ENCODE measurements at regions not wholly inside any gene's neighbourhood (a gene's known extent, or its start where the extent isn't known, plus 50 kb on each side); places are given as distances from the start of the nearest gene placed in this dataset.

- H3K4me1 ChIP-seq (ENCODE audit: control insufficient read depth, insufficient read depth, low read length): peaks cover 42% of the 10 kb centered on the region
Observed at GRCh38 chr6:138597336-138597735, 98.0 kb upstream of the NHSL1 start.

DNA sequence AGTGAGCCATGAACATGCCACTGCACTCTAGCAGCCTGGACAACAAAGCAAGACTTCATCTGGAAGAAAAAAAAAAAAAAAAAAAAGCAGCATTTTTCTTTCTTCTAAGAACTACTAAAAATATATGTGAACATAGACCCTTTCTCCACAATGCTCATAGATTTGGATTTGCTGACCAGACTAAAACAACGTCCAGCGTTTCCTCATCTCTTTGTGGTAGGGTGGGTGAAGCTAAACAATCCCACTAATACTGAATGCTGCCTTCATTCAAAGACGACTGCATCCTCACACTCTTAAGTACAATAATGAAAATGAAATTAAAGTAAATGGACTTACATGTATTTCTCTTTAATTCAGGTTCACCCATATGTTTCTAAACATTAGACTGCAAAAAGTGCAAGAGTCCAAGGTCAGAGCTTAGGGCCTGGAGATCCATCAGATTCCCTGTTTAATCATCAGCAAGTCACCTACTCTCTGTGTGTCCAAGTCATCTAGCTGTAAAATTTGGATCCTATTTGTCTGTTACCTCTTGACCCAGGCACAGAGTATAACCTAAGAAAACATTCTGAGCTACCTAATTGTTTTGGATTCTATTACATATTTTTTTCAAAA is 99.4 kb upstream of the NHSL1 start:
- Histone ChIP-seq H3K9me3 (replicated peaks; ENCODE audit: low read length) (no peaks in the 10 kb centered on the region), H3K4me1 (ENCODE audit: control insufficient read depth, insufficient read depth, low read length) (peaks cover 32% of the 10 kb centered on the region), H3K9ac (ENCODE audit: low read depth, low read length) (no peak overlapping the region), H3K27me3 (ENCODE audit: control insufficient read depth, insufficient read depth, low read length) (no peaks in the 10 kb centered on the region), H3K36me3 (ENCODE audit: insufficient read depth, low read length) (no peaks in the 10 kb centered on the region), H3K4me3 (ENCODE audit: low read length) (no peak overlapping the region), H3K4me2 (ENCODE audit: low read length) (no peak overlapping the region)

More at GRCh38 chr6:138597336-138597735, 98.0 kb upstream of the NHSL1 start:
- Histone ChIP-seq H3K4me2 (ENCODE audit: low read length) (no peak overlapping the region), H3K36me3 (ENCODE audit: insufficient read depth, low read length) (no peaks in the 10 kb centered on the region), H3K4me3 (ENCODE audit: low read length) (no peak overlapping the region), H3K9me3 (replicated peaks; ENCODE audit: low read length) (no peaks in the 10 kb centered on the region), H3K27me3 (ENCODE audit: control insufficient read depth, insufficient read depth, low read length) (no peaks in the 10 kb centered on the region), H3K9ac (ENCODE audit: low read depth, low read length) (no peak overlapping the region)

DNA sequence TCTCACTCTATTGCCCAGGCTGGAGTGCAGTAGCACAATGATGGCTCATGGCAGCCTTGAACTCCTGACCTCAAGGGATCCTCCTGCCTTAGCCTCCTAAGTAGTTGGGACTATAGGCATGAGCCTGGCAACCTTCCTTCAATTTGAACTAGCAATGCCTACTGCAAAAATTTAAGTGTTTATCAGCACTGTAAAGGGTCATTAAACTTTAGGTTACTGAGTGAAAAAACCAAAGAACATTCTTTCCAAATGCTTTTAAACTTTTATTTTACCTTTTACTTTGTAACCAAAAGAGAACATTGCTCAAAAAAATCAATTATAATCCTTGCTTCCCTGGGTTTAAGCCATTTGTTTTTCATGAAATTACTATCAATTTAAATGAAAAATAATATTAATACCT is 101.0 kb upstream of the NHSL1 start:
- peak overlapping the region; percentile 23 for H3K4me2 ChIP-seq (ENCODE audit: low read length)
- H3K9ac ChIP-seq (ENCODE audit: low read depth, low read length): peak overlapping the region; percentile 66
- H3K4me3 ChIP-seq (ENCODE audit: low read length): no peak overlapping the region
- no peaks in the 10 kb centered on the region for H3K36me3 ChIP-seq (ENCODE audit: insufficient read depth, low read length)
- no peaks in the 10 kb centered on the region for H3K27me3 ChIP-seq (ENCODE audit: control insufficient read depth, insufficient read depth, low read length)
- peaks cover 18% of the 10 kb centered on the region for H3K4me1 ChIP-seq (ENCODE audit: control insufficient read depth, insufficient read depth, low read length)
- H3K9me3 ChIP-seq (replicated peaks; ENCODE audit: low read length): no peaks in the 10 kb centered on the region

- Histone ChIP-seq H3K4me1 (ENCODE audit: control insufficient read depth, insufficient read depth, low read length) (peaks cover 18% of the 10 kb centered on the region), H3K9ac (ENCODE audit: low read depth, low read length) (peak overlapping the region; percentile 66), H3K9me3 (replicated peaks; ENCODE audit: low read length) (no peaks in the 10 kb centered on the region), H3K27me3 (ENCODE audit: control insufficient read depth, insufficient read depth, low read length) (no peaks in the 10 kb centered on the region), H3K36me3 (ENCODE audit: insufficient read depth, low read length) (no peaks in the 10 kb centered on the region), H3K4me3 (ENCODE audit: low read length) (no peak overlapping the region), H3K4me2 (ENCODE audit: low read length) (peak overlapping the region; percentile 23)
Observed at GRCh38 chr6:138600726-138601125, 101.4 kb upstream of the NHSL1 start.

GRCh38 chr6:138601128-138601527 is 101.8 kb upstream of the NHSL1 start:
- Histone ChIP-seq H3K4me2 (ENCODE audit: low read length) (peak overlapping the region; percentile 23), H3K9ac (ENCODE audit: low read depth, low read length) (peak overlapping the region; percentile 57), H3K36me3 (ENCODE audit: insufficient read depth, low read length) (no peaks in the 10 kb centered on the region), H3K9me3 (replicated peaks; ENCODE audit: low read length) (no peaks in the 10 kb centered on the region), H3K27me3 (ENCODE audit: control insufficient read depth, insufficient read depth, low read length) (no peaks in the 10 kb centered on the region), H3K4me3 (ENCODE audit: low read length) (no peak overlapping the region), H3K4me1 (ENCODE audit: control insufficient read depth, insufficient read depth, low read length) (peaks cover 18% of the 10 kb centered on the region)

DNA sequence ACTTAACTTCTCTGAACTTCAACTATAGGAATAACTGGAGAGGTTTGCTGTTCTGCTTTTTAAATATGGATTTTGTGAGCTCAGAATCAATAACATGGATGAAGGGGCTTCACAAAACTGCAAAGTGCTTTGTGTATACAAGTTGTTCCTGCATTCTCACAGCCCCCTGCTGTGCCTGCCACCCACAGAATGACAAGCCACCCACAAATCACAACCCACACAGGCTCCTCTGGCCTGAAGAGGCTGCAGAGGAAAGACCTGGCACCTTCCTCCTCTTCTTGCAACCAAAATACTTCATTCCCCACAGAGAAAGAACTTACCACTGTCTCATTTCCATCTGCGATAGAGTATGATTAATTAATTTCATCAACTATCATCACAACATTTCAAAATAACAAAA is 106.7 kb upstream of the NHSL1 start:
- Histone ChIP-seq H3K27me3 (ENCODE audit: control insufficient read depth, insufficient read depth, low read length) (no peaks in the 10 kb centered on the region), H3K9me3 (replicated peaks; ENCODE audit: low read length) (no peaks in the 10 kb centered on the region), H3K4me2 (ENCODE audit: low read length) (no peak overlapping the region), H3K36me3 (ENCODE audit: insufficient read depth, low read length) (no peaks in the 10 kb centered on the region), H3K4me1 (ENCODE audit: control insufficient read depth, insufficient read depth, low read length) (peaks cover 9% of the 10 kb centered on the region), H3K9ac (ENCODE audit: low read depth, low read length) (no peak overlapping the region), H3K4me3 (ENCODE audit: low read length) (no peak overlapping the region)

DNA sequence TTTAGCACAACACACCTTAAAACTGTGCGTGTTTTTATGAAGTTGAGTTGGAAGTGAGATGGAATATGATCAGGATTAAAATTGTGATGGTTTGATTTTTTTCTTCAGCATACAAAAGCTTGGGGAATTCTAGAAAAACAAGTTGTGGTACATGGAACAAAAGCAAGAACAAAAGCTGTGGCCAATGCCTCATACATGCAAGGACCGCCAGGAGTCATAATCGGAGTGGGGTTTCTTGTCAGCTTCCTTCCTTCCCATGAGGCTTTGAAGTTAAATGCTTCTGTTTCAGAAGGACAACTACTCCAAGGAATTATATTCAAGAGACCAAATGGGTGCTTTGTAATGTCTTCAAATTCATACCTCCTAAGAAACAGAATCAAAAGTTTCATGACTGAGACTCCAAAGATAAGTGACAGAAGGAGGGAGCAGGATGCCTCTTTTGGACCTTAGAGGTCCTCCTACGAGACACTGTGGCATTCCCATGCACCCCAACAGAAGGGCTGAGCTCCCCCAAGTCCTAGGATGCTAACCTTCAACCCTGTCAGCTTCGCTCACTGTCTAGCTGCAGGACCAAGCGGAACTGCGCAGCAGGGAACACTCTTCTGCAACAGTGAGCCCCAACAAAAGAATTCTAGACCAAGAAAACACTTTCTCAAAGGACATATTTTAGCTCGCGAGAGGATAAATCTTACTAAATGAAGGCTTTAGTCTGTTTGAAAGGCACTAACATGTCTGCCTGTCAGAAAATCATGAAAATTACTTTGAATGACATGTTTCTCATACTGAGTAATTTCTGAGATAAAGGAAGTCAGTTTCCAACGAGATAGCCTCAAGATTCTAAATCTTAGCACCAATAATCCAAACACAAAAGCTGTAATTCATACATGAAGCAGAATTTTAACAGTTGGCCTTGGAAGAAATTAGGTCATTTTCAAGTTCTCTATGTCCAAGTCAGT is 108.5 kb upstream of the NHSL1 start:
- no peaks in the 10 kb centered on the region for H3K4me1 ChIP-seq (ENCODE audit: control insufficient read depth, insufficient read depth, low read length)
- H3K27me3 ChIP-seq (ENCODE audit: control insufficient read depth, insufficient read depth, low read length): no peaks in the 10 kb centered on the region
- no peak overlapping the region for H3K4me2 ChIP-seq (ENCODE audit: low read length)
- no peak overlapping the region for H3K4me3 ChIP-seq (ENCODE audit: low read length)
- no peaks in the 10 kb centered on the region for H3K9me3 ChIP-seq (replicated peaks; ENCODE audit: low read length)
- H3K36me3 ChIP-seq (ENCODE audit: insufficient read depth, low read length): no peaks in the 10 kb centered on the region
- H3K9ac ChIP-seq (ENCODE audit: low read depth, low read length): no peak overlapping the region

DNA sequence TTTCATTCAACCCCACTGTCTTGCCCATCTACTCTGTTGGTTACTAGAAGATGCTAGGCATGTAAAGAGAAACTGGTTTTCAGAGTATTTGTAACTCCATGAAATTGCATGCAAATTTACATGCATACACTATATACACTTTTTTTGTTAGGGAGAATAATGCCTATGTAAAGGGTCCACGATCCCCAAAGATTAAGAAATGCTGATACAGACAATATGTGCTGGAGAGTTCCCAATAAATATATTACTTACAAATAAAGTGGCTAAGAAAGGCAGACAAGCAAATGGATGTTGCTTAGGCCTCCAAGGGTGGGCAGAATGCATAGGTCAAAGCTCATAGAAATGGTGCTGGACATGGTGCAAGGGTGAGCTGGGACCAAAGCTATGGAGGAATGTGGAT is 109.6 kb upstream of the NHSL1 start:
- Histone ChIP-seq H3K4me1 (ENCODE audit: control insufficient read depth, insufficient read depth, low read length) (no peaks in the 10 kb centered on the region), H3K9ac (ENCODE audit: low read depth, low read length) (no peak overlapping the region), H3K27me3 (ENCODE audit: control insufficient read depth, insufficient read depth, low read length) (no peaks in the 10 kb centered on the region)

GRCh38 chr6:138609801-138610430 is 110.6 kb upstream of the NHSL1 start:
- no peaks in the 10 kb centered on the region for H3K9me3 ChIP-seq (replicated peaks; ENCODE audit: low read length)
- no peak overlapping the region for H3K4me3 ChIP-seq (ENCODE audit: low read length)
- H3K4me2 ChIP-seq (ENCODE audit: low read length): no peak overlapping the region
- H3K27me3 ChIP-seq (ENCODE audit: control insufficient read depth, insufficient read depth, low read length): no peaks in the 10 kb centered on the region
- H3K9ac ChIP-seq (ENCODE audit: low read depth, low read length): no peak overlapping the region
- no peaks in the 10 kb centered on the region for H3K4me1 ChIP-seq (ENCODE audit: control insufficient read depth, insufficient read depth, low read length)
- H3K36me3 ChIP-seq (ENCODE audit: insufficient read depth, low read length): no peaks in the 10 kb centered on the region

More for the DNA sequence above, 109.6 kb upstream of the NHSL1 start:
- Histone ChIP-seq H3K36me3 (ENCODE audit: insufficient read depth, low read length) (no peaks in the 10 kb centered on the region), H3K9me3 (replicated peaks; ENCODE audit: low read length) (no peaks in the 10 kb centered on the region), H3K4me2 (ENCODE audit: low read length) (no peak overlapping the region), H3K4me3 (ENCODE audit: low read length) (no peak overlapping the region)

DNA sequence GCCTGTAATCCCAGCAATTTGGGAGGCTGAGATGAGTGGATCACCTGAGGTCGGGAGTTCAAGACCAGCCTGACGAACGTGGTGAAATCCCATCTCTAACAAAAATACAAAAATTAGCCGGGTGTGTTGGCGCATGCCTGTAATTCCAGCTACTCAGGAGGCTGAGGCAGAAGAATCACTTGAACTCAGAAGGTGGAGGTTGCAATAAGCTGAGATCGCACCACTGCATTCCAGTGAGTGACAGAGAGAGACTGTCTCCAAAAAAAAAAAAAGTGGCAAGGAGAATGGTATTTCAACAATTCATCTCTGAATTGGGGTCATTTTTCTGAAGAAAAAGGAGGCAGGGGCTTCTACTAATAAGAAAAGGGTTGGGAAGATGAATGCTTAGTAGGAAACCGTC is 111.5 kb upstream of the NHSL1 start:
- H3K27me3 ChIP-seq (ENCODE audit: control insufficient read depth, insufficient read depth, low read length): no peaks in the 10 kb centered on the region
- H3K36me3 ChIP-seq (ENCODE audit: insufficient read depth, low read length): no peaks in the 10 kb centered on the region
- no peak overlapping the region for H3K4me2 ChIP-seq (ENCODE audit: low read length)
- H3K4me3 ChIP-seq (ENCODE audit: low read length): no peak overlapping the region
- no peaks in the 10 kb centered on the region for H3K9me3 ChIP-seq (replicated peaks; ENCODE audit: low read length)
- H3K4me1 ChIP-seq (ENCODE audit: control insufficient read depth, insufficient read depth, low read length): no peaks in the 10 kb centered on the region
- H3K9ac ChIP-seq (ENCODE audit: low read depth, low read length): no peak overlapping the region

GRCh38 chr6:138614151-138614550 is 114.9 kb upstream of the NHSL1 start:
- Histone ChIP-seq H3K9ac (ENCODE audit: low read depth, low read length) (no peak overlapping the region), H3K36me3 (ENCODE audit: insufficient read depth, low read length) (no peaks in the 10 kb centered on the region), H3K4me3 (ENCODE audit: low read length) (no peak overlapping the region), H3K4me2 (ENCODE audit: low read length) (no peak overlapping the region), H3K9me3 (replicated peaks; ENCODE audit: low read length) (no peaks in the 10 kb centered on the region), H3K4me1 (ENCODE audit: control insufficient read depth, insufficient read depth, low read length) (no peaks in the 10 kb centered on the region), H3K27me3 (ENCODE audit: control insufficient read depth, insufficient read depth, low read length) (no peaks in the 10 kb centered on the region)

Data from skeletal muscle satellite cell (primary cell).